ENCODE measurements at regions not wholly inside any gene's neighbourhood (a gene's known extent, or its start where the extent isn't known, plus 50 kb on each side); places are given as distances from the start of the nearest gene placed in this dataset.

GRCh38 chr13:40167327-40167726 is 499.1 kb downstream of the FOXO1 start:
- no peak for DNase-seq (ENCODE audit: low read depth in 2 of 2)

GRCh38 chr13:40168425-40169166 is 497.8 kb downstream of the FOXO1 start:
- no peak for DNase-seq (ENCODE audit: low read depth in 2 of 2)

- DNase-seq (ENCODE audit: low read depth in 2 of 2): no peak
Measured at GRCh38 chr13:40169476-40169875, 497.0 kb downstream of the FOXO1 start.

DNA sequence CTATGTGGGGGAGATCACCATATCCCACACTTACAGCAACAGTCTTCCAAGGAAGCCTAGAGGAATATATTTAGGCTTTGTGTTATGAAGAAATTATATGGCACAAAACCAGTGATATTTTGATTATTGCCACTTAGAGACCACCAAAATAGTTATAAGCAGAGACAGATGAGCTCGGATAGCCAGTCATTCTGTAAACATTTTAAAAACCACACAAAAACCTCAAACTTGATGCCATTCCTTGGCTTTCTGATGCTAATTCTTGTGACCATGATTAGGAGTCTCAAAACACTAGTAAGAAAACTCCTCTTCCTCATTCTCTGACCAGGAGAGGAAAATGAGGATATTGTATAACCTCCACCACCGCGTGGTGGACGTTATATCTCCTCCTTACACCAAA is 496.4 kb downstream of the FOXO1 start:
- DNase-seq (ENCODE audit: low read depth in 2 of 2): no peak

GRCh38 chr13:40170982-40171381 is 495.5 kb downstream of the FOXO1 start:
- peak; percentile 54 to 61 for DNase-seq (ENCODE audit: low read depth in 2 of 2)

- DNase-seq (ENCODE audit: low read depth in 2 of 2): no peak
Measured at GRCh38 chr13:40171566-40171965, 494.9 kb downstream of the FOXO1 start.

DNA sequence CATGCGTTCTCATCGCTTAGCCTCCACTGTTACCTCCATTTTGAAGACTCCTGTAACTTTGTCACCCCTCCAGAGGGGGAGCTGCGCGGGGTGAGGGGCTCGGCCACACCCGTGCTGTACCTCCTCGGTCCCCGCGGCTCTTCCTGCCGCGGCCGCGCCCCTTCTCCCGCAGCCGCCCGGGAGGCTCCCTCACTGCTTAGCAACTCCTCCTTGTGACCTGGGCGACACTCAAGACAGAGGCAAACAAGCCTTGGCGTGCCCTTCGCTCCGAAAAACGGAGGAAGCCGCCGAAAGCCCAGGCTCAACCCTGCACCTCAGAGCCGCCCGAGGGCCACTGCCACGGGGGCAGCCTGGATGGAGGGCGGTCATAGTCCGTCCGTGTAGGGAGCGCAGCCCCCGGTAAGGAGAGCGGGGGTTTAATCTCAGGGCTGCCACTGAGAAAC is 494.3 kb downstream of the FOXO1 start:
- no peak for DNase-seq (ENCODE audit: low read depth in 2 of 2)

- DNase-seq (ENCODE audit: low read depth in 2 of 2): no peak
Measured at GRCh38 chr13:40172878-40173277, 493.6 kb downstream of the FOXO1 start.

DNA sequence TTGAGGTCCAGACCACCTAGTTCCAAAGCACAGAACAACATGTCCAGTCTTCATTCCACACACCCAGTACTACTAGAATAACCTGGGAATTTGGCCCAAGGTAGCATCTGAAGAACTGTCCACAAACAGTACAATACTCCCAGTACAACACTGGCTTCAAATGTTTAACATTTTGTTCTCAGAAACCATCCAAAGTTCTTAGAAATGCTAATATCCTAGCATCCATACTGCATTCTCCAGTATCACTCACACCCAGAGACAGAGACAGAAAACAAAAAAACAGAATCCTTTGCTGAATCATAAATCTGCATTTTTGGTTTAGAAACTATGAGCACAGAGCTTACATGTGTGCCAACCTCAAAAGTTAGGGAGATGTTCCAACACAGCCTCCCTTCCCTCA is 490.8 kb downstream of the FOXO1 start:
- no peak for DNase-seq (ENCODE audit: low read depth in 2 of 2)

- no peak for DNase-seq (ENCODE audit: low read depth in 2 of 2)
Measured at GRCh38 chr13:40176242-40176641, 490.2 kb downstream of the FOXO1 start.

DNA sequence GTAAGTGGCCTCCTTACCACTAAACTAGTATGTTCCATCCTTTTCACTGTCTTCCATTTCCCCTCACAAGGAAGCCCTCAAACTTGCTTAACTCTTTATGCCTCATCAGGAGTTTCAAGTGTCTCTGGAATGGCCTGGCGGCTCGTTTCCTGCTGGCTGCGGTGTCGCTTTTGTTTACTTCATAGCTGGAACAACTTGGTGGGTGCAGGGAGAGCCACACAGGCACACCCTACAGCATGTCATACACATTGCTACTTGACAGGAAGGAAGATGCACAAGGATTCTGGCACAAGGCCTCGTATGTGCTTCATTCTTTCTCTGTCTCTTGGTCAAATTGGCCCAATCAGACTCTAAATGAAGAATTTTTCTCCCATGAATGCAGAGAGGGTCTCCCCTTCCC is 488.3 kb downstream of the FOXO1 start:
- no peak for DNase-seq (ENCODE audit: low read depth in 2 of 2)

DNA sequence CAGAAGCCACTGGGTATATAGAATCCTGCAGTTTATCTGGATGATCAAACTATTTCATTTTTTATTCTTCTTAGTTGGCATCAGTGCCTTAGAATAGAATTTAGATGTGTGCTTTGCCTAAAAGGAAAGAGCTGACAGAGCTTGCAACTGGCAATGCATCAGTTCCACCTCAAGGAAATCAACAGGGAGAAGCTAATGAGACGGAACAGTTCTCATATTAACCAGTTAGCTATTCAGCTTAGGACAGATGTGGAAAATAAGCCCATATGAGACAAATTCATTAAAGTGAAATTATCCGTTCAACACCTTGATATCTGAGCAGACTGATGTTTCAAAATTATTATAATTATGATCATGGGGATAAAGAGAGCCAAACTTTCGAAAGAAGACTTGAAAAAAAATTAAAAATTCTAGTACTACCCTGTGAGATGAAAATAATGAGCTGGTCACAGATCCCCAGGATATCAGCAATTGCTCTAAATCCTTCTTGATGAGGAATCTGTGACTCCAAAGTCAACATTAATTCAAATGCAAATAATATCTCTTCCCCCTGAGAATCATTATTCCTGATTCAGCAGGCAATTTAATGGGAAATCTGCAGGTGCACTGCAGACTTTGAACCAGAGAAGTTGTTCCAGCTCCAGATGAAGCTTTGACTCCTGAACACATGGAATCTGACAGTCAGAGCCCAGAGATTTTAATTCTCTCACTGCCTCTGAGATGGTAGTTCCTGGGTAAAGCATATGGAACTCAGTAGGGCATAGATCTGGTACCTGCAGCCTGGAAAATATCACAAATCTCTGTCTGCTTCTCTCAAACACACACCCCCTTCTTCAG is 486.8 kb downstream of the FOXO1 start:
- DNase-seq (ENCODE audit: low read depth in 2 of 2): no peak

GRCh38 chr13:40180776-40181175 is 485.7 kb downstream of the FOXO1 start:
- no peak for DNase-seq (ENCODE audit: low read depth in 2 of 2)

DNA sequence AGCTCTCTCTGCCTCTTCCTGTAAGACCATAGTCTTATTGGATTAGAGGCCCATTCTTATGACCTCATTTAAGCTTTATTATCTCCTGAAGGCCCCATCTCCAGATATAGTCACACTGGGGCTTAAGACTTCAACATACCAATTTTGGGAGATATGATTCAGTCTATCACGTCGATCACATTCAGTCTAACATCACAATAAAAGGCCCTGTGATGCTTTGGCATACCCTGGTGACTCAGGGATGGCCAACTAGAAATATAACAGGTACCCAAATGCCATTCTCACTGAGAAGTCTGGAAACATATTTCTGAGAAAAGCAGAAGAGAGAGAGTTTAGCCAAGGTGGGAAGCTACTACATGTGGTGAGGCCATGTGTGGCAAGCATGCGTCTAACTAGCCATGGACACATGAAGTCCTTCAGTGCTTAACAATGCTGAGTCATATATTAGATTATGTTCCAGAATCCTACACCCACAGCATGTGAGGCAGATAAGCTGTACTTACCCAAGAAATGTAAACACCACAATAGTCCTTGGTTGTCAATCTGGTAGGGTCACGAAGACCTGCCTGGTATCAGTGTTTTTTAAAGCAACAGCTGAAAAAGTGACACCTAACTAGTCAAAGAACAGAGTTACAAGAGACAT is 485.1 kb downstream of the FOXO1 start:
- DNase-seq (ENCODE audit: low read depth in 2 of 2): no peak

DNA sequence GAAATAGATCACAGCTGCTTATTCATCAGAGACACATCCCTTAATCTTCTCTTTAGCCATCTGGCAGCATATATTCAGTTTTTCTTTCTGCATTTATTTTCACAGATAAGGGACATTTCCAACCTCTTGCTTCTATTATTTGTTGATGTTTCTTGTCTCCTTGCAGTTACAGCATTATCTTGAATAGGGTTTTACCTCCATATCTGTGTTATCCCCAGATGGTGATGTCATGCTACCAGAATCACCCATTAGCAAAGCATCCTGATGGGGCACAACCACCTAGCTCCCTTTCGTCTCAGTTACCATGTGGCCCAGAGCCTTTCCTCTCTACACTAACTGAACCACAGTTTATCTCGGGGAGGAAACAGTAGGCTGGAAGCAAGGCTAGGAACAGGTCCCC is 483.9 kb downstream of the FOXO1 start:
- no peak for DNase-seq (ENCODE audit: low read depth in 2 of 2)

GRCh38 chr13:40185414-40185813 is 481.0 kb downstream of the FOXO1 start:
- DNase-seq (ENCODE audit: low read depth in 2 of 2): no peak

GRCh38 chr13:40186041-40186440 is 480.4 kb downstream of the FOXO1 start:
- DNase-seq (ENCODE audit: low read depth in 2 of 2): no peak

- DNase-seq (ENCODE audit: low read depth in 2 of 2): no peak
Measured at GRCh38 chr13:40186626-40187323, 479.7 kb downstream of the FOXO1 start.

GRCh38 chr13:40187324-40187795 is 479.1 kb downstream of the FOXO1 start:
- DNase-seq (ENCODE audit: low read depth in 2 of 2): peak in 1 of 2 donors; percentile 43

GRCh38 chr13:40187841-40188591 is 478.4 kb downstream of the FOXO1 start:
- DNase-seq (ENCODE audit: low read depth in 2 of 2): peak in 1 of 2 donors; percentile 43

- DNase-seq (ENCODE audit: low read depth in 2 of 2): no peak
Measured at GRCh38 chr13:40189426-40189825, 477.0 kb downstream of the FOXO1 start.
